SU-DHL-6 (cell line): ENCODE measurements at regions not wholly inside any gene's neighbourhood (a gene's known extent, or its start where the extent isn't known, plus 50 kb on each side); places are given as distances from the start of the nearest gene placed in this dataset.

Experiments used
- H2AFZ ChIP-seq: fragments of 200-600 bp; sonication (generic); 2 replicates; pipeline ENCODE4 v1.6.1; 2014; ENCODE audit warnings: low read depth, mild to moderate bottlenecking, moderate library complexity, mixed read lengths, antibody characterized with exemption, low read length; ENCODE audit not compliant: severe bottlenecking
- H3F3A ChIP-seq: fragments of 200-600 bp; shearing (Covaris generic); 2 replicates; pipeline ENCODE4 v1.6.0; 2016; ENCODE audit warnings: antibody characterized with exemption, mild to moderate bottlenecking; ENCODE audit not compliant: insufficient read depth
- H3K27ac ChIP-seq: fragments of 200-600 bp; sonication (generic); 2 replicates; pipeline ENCODE4 v1.5.1; 2016; ENCODE audit warnings: low read depth, mild to moderate bottlenecking, low read length, moderate library complexity, mixed read lengths
- H3K27me3 ChIP-seq: fragments of 200-600 bp; sonication (generic), shearing (Covaris generic); 2 replicates; pipeline ENCODE4 v1.6.0; 2014; ENCODE audit warnings: mild to moderate bottlenecking, low read length
- H3K36me3 ChIP-seq: fragments of 200-600 bp; sonication (generic); 2 replicates; pipeline ENCODE4 v1.6.1; 2014; ENCODE audit warnings: mild to moderate bottlenecking, low read length, mixed read lengths
- H3K4me2 ChIP-seq: fragments of 300-600, 200-600 bp; shearing (Covaris generic), sonication (generic); 2 replicates; pipeline ENCODE4 v1.6.0; 2014; ENCODE audit warnings: low read length, low read depth, mild to moderate bottlenecking; ENCODE audit not compliant: poor library complexity, severe bottlenecking
- H3K4me3 ChIP-seq: fragments of 200-600 bp; sonication (generic); 2 replicates; pipeline ENCODE4 v1.5.1; 2014; ENCODE audit warnings: antibody characterized with exemption, low read length, mild to moderate bottlenecking, mixed read lengths; ENCODE audit not compliant: insufficient read depth, poor library complexity, severe bottlenecking
- H3K79me2 ChIP-seq: fragments of 200-600 bp; sonication (generic); 2 replicates; pipeline ENCODE4 v1.6.1; 2014; ENCODE audit warnings: mild to moderate bottlenecking, low read length, moderate library complexity; ENCODE audit not compliant: insufficient read depth
- H3K9ac ChIP-seq: fragments of 200-600 bp; sonication (generic); 2 replicates; pipeline ENCODE4 v1.7.0; 2014; ENCODE audit warnings: mild to moderate bottlenecking, low read length
- H3K9me2 ChIP-seq: fragments of 200-600 bp; sonication (generic); replicated peaks from 2 replicates; pipeline ENCODE4 v1.6.1; 2014; ENCODE audit warnings: low read length; ENCODE audit not compliant: insufficient read depth
- H3K9me3 ChIP-seq: fragments of 200-600 bp; sonication (generic); 2 replicates; pipeline ENCODE4 v1.6.1; 2014; ENCODE audit warnings: low read length, mixed read lengths; ENCODE audit not compliant: insufficient read depth
- H4K20me1 ChIP-seq: fragments of 200-600 bp; sonication (generic); 2 replicates; pipeline ENCODE4 v1.6.1; 2014; ENCODE audit warnings: low read depth, mild to moderate bottlenecking, antibody characterized with exemption, low read length, moderate library complexity, mixed read lengths
- CTCF ChIP-seq: fragments of 200-600 bp; sonication (generic); IDR thresholded peaks from one replicate; pipeline ENCODE4 v1.5.1; 2017; ENCODE audit warnings: antibody characterized with exemption, mild to moderate bottlenecking, low read length, moderate library complexity; ENCODE audit not compliant: insufficient read depth, poor library complexity, severe bottlenecking
- EZH2phosphoT487 ChIP-seq: fragments of 200-600 bp; sonication (generic), shearing (Covaris generic); conservative IDR thresholded peaks from 2 replicates; pipeline ENCODE4 v1.6.1; 2018; ENCODE audit warnings: mild to moderate bottlenecking, antibody characterized with exemption, low read length, moderate library complexity, mixed read lengths

GRCh38 chr13:97564956-97565355 lies 131.0 kb downstream of the RAP2A start:
- no peak overlapping the region for H3K27ac ChIP-seq
- no peaks in the 10 kb centered on the region for H3K27me3 ChIP-seq
- no peaks in the 10 kb centered on the region for H3K9me2 ChIP-seq
- no peaks in the 10 kb centered on the region for H3K36me3 ChIP-seq
- H3K9me3 ChIP-seq, result no peaks in the 10 kb centered on the region
- TF ChIP-seq EZH2phosphoT487, result no peak
- TF ChIP-seq CTCF, result no peak
- H3K4me3 ChIP-seq, result no peak overlapping the region
- H3K79me2 ChIP-seq, result no peaks in the 10 kb centered on the region
- H3K9ac ChIP-seq, result no peak overlapping the region
- H3F3A ChIP-seq, result no peaks in the 10 kb centered on the region
- H3K4me2 ChIP-seq, result no peak overlapping the region
- H2AFZ ChIP-seq, result no peak overlapping the region
- no peaks in the 10 kb centered on the region for H4K20me1 ChIP-seq

GRCh38 chr13:97565906-97566305 lies 131.9 kb downstream of the RAP2A start:
- Histone ChIP-seq H3K79me2 (no peaks in the 10 kb centered on the region), H3K9me3 (no peaks in the 10 kb centered on the region), H3K4me2 (no peak overlapping the region), H3K27ac (no peak overlapping the region), H3K27me3 (no peaks in the 10 kb centered on the region), H3F3A (no peaks in the 10 kb centered on the region), H4K20me1 (no peaks in the 10 kb centered on the region), H3K9me2 (no peaks in the 10 kb centered on the region), H2AFZ (no peak overlapping the region), H3K36me3 (no peaks in the 10 kb centered on the region), H3K4me3 (no peak overlapping the region), H3K9ac (no peak overlapping the region)
- TF ChIP-seq EZH2phosphoT487 (no peak), CTCF (no peak)

GRCh38 chr13:97566907-97567306 lies 132.9 kb downstream of the RAP2A start:
- no peaks in the 10 kb centered on the region for H3K36me3 ChIP-seq
- no peak overlapping the region for H3K4me2 ChIP-seq
- H3K79me2 ChIP-seq, result no peaks in the 10 kb centered on the region
- TF ChIP-seq EZH2phosphoT487 (no peak), CTCF (no peak)
- H3K9me3 ChIP-seq, result no peaks in the 10 kb centered on the region
- H3F3A ChIP-seq, result no peaks in the 10 kb centered on the region
- H3K9ac ChIP-seq, result no peak overlapping the region
- H2AFZ ChIP-seq, result no peak overlapping the region
- no peaks in the 10 kb centered on the region for H3K27me3 ChIP-seq
- H4K20me1 ChIP-seq, result no peaks in the 10 kb centered on the region
- no peaks in the 10 kb centered on the region for H3K9me2 ChIP-seq
- no peak overlapping the region for H3K27ac ChIP-seq
- no peak overlapping the region for H3K4me3 ChIP-seq
